ENCODE measurements at regions not wholly inside any gene's neighbourhood (a gene's known extent, or its start where the extent isn't known, plus 50 kb on each side); places are given as distances from the start of the nearest gene placed in this dataset.

GRCh38 chr5:44543511-44543910 is 154.3 kb upstream of the FGF10 start:
- TF ChIP-seq, protein P1, sequence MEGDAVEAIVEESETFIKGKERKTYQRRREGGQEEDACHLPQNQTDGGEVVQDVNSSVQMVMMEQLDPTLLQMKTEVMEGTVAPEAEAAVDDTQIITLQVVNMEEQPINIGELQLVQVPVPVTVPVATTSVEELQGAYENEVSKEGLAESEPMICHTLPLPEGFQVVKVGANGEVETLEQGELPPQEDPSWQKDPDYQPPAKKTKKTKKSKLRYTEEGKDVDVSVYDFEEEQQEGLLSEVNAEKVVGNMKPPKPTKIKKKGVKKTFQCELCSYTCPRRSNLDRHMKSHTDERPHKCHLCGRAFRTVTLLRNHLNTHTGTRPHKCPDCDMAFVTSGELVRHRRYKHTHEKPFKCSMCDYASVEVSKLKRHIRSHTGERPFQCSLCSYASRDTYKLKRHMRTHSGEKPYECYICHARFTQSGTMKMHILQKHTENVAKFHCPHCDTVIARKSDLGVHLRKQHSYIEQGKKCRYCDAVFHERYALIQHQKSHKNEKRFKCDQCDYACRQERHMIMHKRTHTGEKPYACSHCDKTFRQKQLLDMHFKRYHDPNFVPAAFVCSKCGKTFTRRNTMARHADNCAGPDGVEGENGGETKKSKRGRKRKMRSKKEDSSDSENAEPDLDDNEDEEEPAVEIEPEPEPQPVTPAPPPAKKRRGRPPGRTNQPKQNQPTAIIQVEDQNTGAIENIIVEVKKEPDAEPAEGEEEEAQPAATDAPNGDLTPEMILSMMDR (IDR thresholded peaks at IDR 0.05): no peak
- TF ChIP-seq POLR2AphosphoS5 (IDR thresholded peaks at IDR 0.05) (no peak), POLR2A (IDR thresholded peaks at IDR 0.05) (no peak)
